GM19351 (cell line): ENCODE measurements at regions not wholly inside any gene's neighbourhood (a gene's known extent, or its start where the extent isn't known, plus 50 kb on each side); places are given as distances from the start of the nearest gene placed in this dataset.

Experiments used
- ATAC-seq: cut with Tn5 transposase; IDR thresholded peaks from one replicate; pipeline ENCODE4 v1.9.1; 2021; ENCODE audit warnings: mild to moderate bottlenecking, moderate library complexity; ENCODE audit not compliant: unreplicated experiment

DNA sequence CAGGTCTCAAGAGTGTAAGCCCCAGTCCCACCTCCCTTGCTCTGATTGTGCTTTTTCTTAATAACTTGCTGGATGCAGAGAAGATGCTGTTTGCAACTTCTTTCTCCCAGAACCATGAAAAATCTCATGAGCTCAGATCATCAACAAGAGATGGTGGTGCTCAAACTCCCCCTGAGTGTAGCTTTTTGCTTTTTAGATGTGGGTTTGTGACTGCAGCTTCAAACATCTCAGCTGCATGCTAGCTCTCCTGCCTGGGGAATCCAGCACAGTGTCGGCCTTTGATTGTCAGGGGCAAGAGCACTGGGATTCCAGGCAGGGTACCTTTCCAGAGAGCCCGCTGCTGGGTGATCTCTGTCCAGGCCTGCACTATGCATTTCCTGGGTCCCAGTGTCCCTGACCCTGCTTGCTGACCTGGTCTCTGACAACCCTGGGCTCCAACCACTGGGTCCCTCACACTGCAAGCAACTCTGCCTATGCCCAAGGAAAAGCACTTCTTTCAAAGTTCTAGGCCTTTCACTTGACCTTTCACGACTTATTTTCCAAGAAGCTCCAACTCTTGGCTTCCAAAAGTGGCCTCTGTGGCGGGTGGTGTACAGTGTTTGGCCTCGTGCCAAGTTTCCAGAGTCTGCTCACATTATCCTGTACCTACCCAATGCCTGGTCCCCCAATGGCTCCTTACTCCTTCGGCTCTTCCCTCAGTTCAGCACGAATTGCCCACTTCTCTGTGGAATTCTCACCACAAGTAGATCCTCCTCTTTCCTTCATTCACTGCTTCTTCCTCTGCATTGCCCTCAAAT, 69.7 kb upstream of the LY86 start:
- no peak for ATAC-seq

DNA sequence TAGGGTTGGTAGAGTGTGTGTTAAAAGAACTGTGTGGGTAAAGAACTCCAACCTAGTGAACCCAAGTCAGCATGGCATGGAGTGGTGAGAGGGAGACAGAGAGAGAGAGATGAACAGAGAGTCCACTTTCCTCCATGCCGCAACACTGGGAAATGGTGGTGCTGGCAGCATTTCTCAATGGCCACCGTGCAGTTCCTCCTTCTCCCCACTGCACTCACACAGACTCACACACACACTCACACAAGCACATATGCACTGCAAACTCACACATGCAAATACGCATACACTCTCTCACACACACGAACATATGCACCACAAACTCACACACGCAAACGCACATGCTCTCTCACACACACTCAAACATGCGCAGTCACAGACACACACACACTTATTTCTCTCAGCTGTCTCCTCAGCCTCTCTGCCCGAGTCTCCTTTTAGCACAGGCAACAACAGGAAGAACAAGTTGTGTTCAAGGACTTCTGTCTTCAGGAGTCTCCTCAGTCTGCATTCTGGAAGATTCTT, 66.5 kb upstream of the LY86 start:
- ATAC-seq: no peak

DNA sequence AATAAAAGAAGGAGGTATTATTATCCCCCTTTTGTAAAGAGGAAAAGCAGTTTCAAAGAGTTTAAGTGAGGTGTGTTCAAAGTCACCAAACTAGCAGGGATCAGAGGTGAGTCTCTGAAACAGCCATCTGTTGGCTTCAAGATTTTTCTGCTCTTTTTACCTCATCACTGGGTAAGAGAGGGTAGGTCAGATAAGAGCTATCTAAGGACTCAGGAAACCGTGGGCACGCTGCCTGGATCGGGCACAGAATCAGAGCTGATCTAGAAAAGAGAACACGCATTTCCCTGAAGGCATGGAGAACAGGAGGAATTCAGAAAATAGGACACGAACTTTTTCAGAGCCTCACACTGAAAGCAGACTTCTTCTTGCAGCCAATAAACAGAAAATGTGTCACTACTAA, 65.8 kb upstream of the LY86 start:
- ATAC-seq: no peak

DNA sequence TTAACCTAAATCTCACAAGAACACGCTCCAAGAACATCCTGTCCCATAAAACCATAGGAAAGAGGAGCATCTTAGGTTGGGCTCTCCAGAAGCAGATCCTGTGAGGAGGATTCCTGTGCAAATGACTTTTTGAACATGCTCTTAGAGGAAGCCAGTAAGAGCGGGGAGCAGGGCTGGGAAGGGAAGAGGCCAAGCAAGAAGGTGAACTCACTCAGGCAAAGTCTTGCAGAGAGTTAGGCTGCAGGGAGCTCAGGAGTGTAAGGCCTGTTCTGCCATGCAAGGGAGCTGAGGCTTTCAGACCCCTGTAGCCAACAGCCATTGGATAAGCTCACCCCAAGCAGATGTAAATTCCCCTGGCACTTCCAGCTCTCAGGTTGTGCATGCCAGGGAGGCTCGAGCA, 63.6 kb upstream of the LY86 start:
- ATAC-seq: no peak

DNA sequence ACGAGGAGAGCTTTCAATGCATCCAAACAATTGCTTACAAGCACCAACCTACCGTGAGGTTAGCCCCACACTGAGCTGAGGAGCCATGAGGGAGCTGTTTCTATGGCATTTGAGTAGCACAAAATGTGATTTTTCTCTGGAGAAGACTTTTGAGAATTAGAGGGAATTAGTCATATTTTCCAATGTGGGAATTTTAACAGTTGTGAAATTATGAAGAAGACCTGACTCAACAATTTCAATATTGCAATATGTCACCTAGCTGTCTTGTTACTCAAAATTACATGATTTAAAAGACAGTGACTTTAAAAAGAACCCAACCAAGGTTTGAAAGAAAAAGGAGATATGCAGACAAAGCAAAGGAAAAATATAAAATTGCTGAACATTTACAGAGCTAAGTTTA, 62.6 kb upstream of the LY86 start:
- ATAC-seq: no peak

DNA sequence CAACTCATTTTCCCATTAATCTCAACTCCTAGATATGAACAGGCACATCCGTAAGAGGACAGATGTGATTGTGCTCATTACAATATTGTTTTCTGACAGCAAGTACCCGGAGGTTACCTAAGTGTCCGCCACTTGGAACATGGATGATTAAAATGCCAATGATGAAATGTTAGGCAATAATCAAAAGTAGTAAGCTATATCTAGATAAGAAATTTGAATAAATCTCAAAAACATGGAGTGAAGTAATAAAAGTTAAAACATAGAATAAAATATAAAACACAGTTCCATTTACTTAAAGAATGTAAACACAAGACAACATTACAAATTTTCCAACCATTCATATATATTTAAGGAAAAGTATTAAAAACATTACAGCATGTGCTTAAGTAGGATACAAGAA, 59.2 kb upstream of the LY86 start:
- no peak for ATAC-seq

DNA sequence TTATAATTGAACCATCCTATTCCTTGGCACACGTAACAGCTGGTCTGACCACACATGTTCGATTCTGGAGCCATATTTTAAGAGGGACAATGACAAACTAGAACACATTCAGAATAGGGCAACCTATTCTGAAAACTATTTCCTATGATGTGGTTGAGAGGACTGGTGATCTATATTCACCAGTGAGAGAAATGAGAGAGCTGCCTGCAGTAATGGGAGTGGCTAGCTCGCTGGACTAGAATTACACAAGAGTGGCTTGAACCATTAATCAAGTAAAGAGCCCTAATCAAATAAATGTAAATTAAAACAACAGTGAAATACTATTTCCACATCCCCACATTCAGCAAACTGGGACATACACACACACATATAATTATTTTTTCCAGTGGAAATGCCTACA, 55.3 kb upstream of the LY86 start:
- no peak for ATAC-seq

DNA sequence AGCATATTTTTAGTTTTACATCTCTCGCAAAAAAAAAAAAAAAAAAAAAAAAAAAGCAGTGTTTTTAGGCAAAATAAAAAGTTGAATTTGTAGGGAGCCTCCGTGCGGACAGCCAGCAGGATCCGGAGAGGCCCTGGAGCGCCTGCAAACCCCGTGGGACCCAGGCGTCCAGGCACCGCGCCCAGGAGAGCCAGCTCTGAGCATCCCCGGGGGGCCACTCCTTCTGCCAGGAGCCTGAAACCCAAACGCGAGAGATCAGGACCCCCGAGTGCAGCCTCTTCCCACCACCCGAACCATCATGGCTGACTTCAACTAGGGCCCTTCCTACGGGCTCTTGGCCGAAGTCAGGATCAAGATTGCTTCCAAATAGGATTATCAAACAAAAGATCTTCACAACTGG, 54.1 kb upstream of the LY86 start:
- ATAC-seq: no peak

DNA sequence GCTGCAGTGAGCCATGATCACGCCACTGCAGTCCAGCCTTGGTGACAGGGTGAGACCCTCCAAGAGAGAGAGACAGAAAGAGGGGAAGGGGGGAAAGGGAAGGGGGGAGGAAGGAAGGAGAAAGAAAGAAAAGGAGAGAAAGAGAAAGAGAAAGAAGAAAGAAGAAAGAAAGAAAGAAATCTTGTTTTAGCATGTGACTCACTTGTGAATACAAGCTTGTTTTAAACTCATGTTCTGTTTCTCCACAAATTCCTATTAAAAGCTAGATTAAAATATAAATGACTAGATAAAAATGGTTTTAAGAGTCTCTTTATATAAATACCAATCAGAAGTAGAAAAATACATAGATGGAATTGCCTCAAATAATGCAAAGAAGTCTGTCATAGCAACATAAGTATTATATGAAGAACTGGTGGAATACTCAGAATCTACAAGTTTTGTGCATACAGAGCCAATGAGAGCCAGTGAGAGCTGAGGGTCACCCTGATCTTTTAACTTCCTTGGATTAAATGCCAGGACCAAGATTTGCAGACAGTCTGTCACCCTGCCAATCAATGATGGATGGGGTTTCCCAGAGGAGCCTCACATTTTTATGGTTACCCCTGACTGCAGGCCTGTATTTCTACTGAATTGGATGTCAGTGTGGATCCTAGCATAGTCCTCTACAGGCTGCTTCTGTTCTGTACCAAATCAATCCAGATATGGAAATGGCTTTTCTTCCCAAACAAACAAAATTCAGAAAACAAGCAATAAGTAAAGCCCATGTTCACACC, 50.8 kb upstream of the LY86 start:
- no peak for ATAC-seq

DNA sequence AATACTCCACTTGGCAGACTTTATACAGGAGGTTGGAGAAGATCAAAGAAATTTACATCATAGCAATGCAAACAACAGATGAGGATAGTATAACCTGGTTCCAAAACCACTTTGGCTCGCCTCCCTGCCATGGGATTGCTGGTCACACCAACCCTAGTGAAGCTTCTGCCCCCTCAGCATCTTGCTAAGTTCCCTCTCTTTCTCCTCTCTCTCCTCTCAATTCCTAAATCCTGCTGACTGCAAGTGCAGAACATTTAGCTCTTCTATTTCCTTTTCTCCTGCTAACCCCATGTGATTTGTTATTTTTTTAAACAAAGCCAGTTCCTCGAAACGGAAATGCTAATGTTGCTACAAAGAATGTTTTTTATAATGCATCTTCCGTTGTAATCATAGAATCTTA, 50.3 kb upstream of the LY86 start:
- ATAC-seq: no peak
